Activated CD4-positive, alpha-beta T cell treated with anti-CD3 and anti-CD28 coated beads for 24 hours (primary cell): ENCODE measurements at regions not wholly inside any gene's neighbourhood (a gene's known extent, or its start where the extent isn't known, plus 50 kb on each side); places are given as distances from the start of the nearest gene placed in this dataset.

Source experiments
- DNase-seq, 2 donors: peaks; one replicate each; pipeline ENCODE4 v3.0.0-alpha.2; 2020; ENCODE audit warnings: low read depth in 2 of 2

GRCh38 chr16:9681508-9681907 is 500.7 kb downstream of the GRIN2A start:
- DNase-seq, result no peak

- DNase-seq, result no peak
These were observed 499.9 kb downstream of the GRIN2A start for GRCh38 chr16:9682320-9682719.

- no peak for DNase-seq
These were observed 498.6 kb downstream of the GRIN2A start for GRCh38 chr16:9683677-9684076.

- no peak for DNase-seq
These were observed 494.4 kb downstream of the GRIN2A start for GRCh38 chr16:9687737-9688319.

GRCh38 chr16:9689597-9689996 is 492.6 kb downstream of the GRIN2A start:
- no peak for DNase-seq

- DNase-seq, result no peak
These were observed 487.1 kb downstream of the GRIN2A start for GRCh38 chr16:9695152-9695551.
